OCI-LY1 (cell line): ENCODE measurements at regions not wholly inside any gene's neighbourhood (a gene's known extent, or its start where the extent isn't known, plus 50 kb on each side); places are given as distances from the start of the nearest gene placed in this dataset.
"Not testable (repeated sequence)": the region's sequence is repeated elsewhere in the genome, so short reads cannot be mapped to it uniquely, and the experiment has no call there.

Source experiments
- CTCF ChIP-seq: fragments of 200-600 bp; sonication (generic), shearing (Covaris generic); IDR thresholded peaks from 2 replicates; pipeline ENCODE4 v1.5.1; 2017; ENCODE audit warnings: mild to moderate bottlenecking, antibody characterized with exemption, low read length, moderate library complexity, mixed read lengths
- EZH2 ChIP-seq: fragments of 200-600 bp; sonication (generic), shearing (Covaris generic); IDR thresholded peaks from 2 replicates; pipeline ENCODE4 v1.8.0; 2017; ENCODE audit warnings: borderline replicate concordance, mixed run types, mild to moderate bottlenecking, antibody characterized with exemption, low read length, moderate library complexity, mixed read lengths

- TF ChIP-seq CTCF, EZH2: not testable (repeated sequence)
These were observed 169.1 kb downstream of the THBS2 start for GRCh38 chr6:169084557-169084956.
